Renal cortex interstitium (tissue), 11 donors: ENCODE measurements at regions not wholly inside any gene's neighbourhood (a gene's known extent, or its start where the extent isn't known, plus 50 kb on each side); places are given as distances from the start of the nearest gene placed in this dataset.
"Not testable (repeated sequence)": the region's sequence is repeated elsewhere in the genome, so short reads cannot be mapped to it uniquely, and the experiment has no call there.

ENCODE experiments used
- DNase-seq, 11 donors: peaks; one replicate each; pipeline ENCODE4 v3.0.0-alpha.2; 2013; ENCODE audit warnings: low read depth in 9 of 11, low spot score in 4 of 11; ENCODE audit errors: extremely low read depth in 1 of 11

DNA sequence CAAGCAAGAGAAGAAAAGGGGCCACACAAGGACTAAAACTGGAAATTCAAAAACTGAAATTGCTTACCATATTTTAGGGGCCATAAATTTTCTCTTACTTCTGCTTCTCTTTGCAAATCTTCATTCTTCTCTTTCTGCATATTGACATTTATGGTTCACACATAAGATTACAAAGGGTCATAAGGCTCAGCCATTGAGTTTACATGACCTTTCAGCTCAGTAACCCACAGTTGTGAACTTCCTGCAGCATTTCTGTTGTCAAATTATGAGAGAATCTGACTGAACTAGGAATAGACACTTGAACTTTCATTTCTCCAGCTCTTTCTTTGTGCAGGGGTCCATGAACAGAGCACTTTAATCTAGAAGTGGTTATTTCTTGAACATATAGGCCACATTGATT, 434.8 kb upstream of the CT83 start:
- DNase-seq, result no peak

DNA sequence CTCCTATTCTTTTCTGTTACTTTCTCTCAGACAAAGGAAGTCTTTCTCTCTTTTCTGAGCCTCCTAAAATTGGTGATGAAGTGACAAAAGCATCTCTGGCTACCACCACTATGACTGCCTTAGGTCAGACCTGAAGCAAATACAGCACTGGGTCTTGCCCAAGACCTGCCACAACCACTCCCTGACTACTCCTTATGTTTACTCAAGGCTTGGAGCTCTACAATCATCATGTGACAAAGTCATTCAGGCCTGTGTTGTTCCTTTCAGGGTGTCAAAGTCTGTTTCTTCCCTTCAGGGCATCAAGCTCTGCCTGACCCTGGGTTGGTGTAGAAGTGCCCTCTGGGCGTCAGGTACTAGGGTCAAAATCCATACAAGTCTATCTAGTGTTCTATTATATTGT, 419.2 kb upstream of the CT83 start:
- DNase-seq, result no peak

- DNase-seq, result no peak
Measured at GRCh38 chrX:116873671-116874070, 410.9 kb upstream of the CT83 start.

DNA sequence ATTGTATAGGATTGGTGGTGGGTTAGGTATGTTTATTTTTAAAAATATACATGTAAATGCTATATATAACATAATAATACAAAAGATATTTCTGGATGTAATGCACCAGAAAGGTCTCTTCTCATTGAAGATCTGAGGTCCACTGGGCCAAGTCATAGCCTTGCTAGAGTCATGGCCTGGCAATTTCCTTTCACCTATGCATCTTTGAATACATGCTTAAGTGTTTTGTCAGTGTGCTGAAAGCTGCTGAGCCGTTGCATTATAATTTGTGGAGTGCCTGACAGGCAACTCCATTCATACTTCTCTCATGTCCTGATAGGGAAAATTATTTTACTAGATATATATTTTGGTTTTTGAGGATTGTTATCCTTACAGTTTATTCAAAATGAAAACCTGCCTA, 410.2 kb upstream of the CT83 start:
- DNase-seq, result no peak

- no peak for DNase-seq
Measured at GRCh38 chrX:116863029-116863428, 400.3 kb upstream of the CT83 start.

- no peak for DNase-seq
Measured at GRCh38 chrX:116862340-116862739, 399.6 kb upstream of the CT83 start.

DNA sequence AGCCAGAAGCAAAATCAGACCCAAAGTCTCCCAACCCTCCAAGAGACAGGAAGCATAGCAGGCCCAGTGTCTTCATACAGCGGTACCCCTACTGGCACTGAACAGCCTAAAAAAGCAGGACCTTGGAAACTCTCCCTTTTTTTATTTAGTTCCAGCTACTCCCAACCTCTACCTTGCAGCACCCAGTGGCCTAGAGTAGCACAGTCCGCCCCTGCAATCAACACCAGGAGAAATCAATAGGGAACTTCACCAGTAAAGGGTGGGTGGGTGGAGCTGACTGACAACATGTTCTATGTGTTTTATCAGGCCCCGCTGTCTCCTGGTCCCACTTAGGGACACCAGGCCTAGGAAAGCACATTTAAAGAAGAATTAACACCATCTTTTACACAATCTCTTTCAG, 378.5 kb upstream of the CT83 start:
- no peak for DNase-seq

GRCh38 chrX:116827063-116827462, 364.3 kb upstream of the CT83 start:
- DNase-seq, result no peak

DNA sequence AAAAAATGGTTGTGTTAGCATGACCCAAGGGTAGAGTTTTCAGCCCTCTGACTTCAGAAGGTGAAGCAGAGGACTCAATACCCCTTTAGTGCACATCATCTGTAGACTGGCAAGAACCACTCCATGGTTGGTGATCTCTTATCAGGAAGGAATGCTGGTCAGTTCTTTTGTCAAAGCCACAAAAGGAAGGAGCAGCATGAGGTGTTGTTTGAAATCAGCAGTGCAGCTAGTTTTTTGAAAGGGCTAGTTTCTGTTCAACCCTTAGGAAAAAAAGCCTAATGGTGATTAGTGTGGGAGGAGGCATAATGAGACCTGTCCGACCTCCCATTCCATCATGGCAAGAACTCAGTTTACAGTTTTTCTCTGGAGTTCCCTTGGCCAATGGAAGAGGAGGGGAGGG, 362.0 kb upstream of the CT83 start:
- no peak for DNase-seq

GRCh38 chrX:116823677-116824076, 360.9 kb upstream of the CT83 start:
- no peak for DNase-seq

DNA sequence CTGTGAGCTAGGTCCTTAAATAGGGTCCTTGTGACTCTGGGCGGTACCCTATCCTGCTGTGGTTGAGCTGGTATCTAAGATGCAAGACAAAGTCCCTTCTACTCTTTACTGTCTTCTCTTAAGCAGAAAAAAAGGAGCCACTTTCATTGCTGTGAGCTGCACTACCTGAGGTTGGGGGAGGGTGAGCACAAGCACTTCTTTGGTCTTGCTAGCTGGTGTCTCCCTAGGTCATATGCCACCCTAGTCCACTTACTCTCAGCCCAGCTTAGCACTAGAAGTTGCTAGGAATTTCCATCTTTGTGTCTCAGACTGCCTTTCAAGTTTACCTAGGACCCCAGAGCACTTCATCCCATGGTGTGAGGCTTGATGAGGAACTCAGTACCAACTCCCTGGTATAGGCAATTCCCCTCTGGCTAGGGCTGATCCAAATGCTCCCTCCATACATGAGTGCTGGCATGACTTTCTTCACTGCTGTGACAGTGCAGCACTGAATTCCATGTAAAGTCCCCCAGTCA, 343.6 kb upstream of the CT83 start:
- DNase-seq, result no peak

GRCh38 chrX:116801943-116802342, 339.2 kb upstream of the CT83 start:
- no peak for DNase-seq

GRCh38 chrX:116781926-116782325, 319.1 kb upstream of the CT83 start:
- DNase-seq, result no peak

DNA sequence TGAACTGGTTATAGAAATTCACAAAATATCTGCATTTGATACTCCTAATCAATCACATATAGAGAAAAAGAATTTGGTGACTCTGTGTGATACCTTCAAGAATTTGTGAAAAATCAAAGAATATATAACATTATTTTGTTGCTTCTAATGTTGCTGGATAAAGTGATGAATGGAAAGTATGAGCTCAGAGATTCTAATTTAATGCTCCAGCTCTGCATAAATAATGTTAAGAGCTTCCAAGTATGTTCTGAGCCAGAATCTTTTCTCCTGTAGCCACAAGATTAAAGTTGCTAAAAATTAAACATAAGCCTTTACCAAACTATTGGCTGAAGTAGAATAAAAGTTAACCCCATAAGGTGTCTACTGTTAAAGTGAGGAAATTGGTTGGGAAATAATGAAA, 294.7 kb upstream of the CT83 start:
- no peak for DNase-seq

DNA sequence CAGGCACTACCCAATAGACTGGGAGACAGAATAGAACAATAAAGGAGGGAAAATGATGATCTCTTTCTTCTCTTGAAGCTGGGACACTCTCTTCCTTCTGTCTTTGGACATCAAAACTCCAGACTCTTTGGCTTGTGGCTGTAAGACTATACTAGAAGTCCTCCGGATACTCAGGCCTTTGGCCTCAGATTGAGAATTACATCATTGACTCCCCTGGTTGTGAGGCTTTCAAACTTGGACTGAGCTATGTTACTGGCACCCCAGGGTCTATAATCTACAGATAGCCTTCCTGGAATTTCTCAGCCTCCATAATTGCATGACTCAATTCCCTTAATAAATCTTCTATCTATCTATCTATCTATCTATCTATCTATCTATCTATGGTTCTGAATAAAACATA, 294.2 kb upstream of the CT83 start:
- no peak for DNase-seq

DNA sequence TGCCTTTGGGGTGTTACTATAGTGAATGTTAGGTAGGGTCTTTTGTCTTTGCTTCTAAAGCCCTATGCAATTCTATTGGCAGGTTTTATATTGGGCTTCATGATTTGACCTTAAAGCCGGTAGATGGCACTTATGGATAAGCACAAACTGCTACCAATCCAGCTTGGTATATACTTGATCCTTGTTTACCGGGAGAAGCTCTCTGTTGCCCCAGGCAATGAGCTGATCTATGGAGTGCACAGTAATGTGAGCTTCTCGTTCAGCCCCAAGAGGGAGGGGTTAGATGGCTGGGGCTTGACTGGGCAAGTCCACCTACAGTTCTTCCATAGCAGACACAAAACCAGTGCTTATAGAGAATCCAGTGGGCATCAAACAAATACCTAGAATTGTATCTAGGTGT, 287.2 kb upstream of the CT83 start:
- DNase-seq, result no peak

GRCh38 chrX:116732214-116732613, 269.4 kb upstream of the CT83 start:
- no peak for DNase-seq

DNA sequence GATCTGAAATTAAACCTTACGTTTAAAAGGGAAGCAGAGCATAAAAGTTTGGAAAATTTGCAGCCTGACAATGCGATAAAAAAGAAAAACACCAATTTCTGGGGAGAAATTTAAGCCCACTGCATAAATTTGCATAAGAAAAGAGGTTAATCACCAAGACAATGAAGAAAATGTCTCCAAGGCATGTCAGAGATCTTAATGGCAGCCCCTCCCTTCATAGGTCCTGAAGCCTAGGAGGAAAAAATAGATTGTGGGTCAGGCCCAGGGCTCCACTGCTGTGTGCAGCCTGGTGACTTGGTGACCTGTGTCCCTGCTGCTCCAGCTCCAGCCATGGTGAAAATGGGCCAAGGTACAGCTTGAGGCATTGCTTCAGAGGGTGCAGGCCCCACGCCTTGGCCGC, 264.0 kb upstream of the CT83 start:
- no peak for DNase-seq

- no peak for DNase-seq
Measured at GRCh38 chrX:116694046-116694445, 231.3 kb upstream of the CT83 start.

DNA sequence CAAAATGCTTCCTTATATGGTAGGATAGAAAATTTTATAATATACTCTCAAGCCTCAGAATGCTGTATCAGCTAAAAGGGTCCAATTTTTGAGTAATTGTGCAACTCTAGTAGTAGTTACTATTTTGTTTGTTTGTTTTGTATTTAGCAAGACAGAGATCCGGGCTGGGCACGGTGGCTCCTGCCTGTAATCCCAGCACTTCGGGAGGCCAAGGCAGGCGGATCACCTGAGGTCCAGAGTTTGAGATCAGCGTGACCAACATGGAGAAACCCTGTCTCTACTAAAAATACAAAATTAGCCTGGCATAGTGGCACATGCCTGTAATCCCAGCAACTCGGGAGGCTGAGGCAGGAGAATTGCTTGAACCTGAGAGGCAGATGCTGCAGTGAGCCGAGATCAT, 216.8 kb upstream of the CT83 start:
- not testable (repeated sequence) for DNase-seq

DNA sequence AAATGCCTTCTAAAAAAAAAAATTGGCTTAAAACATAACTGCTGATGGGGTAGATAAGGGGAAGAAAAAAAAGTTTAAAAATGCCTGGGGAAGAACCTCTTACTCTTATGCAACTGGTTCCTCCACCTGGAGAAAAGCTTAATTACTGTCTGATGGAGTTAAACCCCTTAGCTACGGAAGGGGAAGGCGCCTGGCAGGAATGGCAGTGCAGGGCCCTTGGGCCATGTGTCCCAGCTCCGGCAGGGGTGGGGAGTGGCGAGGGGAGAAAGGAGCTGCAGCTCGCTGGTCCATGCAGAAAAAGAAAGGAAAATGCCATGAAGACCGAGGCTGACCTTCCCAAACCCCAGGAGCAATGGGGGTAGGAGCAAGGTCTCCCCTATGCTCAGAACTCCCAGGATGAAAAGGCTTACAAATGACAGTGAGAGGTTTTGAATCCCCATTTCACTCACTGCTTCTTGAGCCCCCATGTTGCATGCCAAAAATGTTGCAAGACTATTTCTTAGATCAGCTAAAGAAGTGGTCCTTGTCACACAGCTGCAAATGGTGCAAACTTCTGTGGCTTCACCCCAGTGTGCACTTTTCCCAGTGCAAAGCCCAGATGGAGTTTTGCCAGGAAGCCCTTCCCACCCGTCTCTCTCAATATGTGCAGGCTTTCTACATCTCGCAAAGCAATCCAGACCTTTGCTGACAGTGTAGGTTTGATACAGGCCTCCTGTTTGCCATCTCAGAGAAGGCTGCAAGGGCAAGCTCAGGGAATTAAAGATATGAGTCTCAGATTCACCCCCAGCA, 204.8 kb upstream of the CT83 start:
- peak in 2 of 11 donors; percentile 1 to 3 for DNase-seq
